Lower lobe of right lung (tissue), 2 donors: ENCODE measurements at regions not wholly inside any gene's neighbourhood (a gene's known extent, or its start where the extent isn't known, plus 50 kb on each side); places are given as distances from the start of the nearest gene placed in this dataset.

Experiments used
- ATAC-seq, 2 donors: fragments of 200-7000 bp; cut with Tn5 transposase; one replicate each; pipeline ENCODE4 v1.9.1; 2020 to 2022; ENCODE audit warnings: mild to moderate bottlenecking in 2 of 2, moderate library complexity in 2 of 2
- DNase-seq: peaks from one replicate; pipeline ENCODE4 v3.0.0-alpha.2; 2020
- H3K27ac ChIP-seq: fragments of 200-600 bp; one replicate; pipeline ENCODE4 v1.8.0; 2022
- H3K27me3 ChIP-seq: fragments of 200-600 bp; one replicate; pipeline ENCODE4 v1.8.0; 2022; ENCODE audit warnings: low read depth
- H3K36me3 ChIP-seq: fragments of 200-600 bp; one replicate; pipeline ENCODE4 v1.8.0; 2022; ENCODE audit warnings: mild to moderate bottlenecking
- H3K4me1 ChIP-seq: fragments of 200-600 bp; one replicate; pipeline ENCODE4 v1.8.0; 2022
- H3K4me3 ChIP-seq: fragments of 200-600 bp; one replicate; pipeline ENCODE4 v1.8.0; 2022; ENCODE audit warnings: mild to moderate bottlenecking
- H3K9me3 ChIP-seq: fragments of 200-600 bp; one replicate; pipeline ENCODE4 v1.8.0; 2022
- CTCF ChIP-seq: fragments of 200-600 bp; IDR thresholded peaks from one replicate; pipeline ENCODE4 v1.8.0; 2022; ENCODE audit warnings: antibody characterized with exemption, mild to moderate bottlenecking
- intact Hi-C: fragments of 100-400 bp; cut with DNase I; formaldehyde crosslinking; loops from one replicate; pipeline ENCODE4 v1.11.0; 2022
- donor health status: DM: no; HTN: yes; CAD: no; lungs with severe emphysema.

- ATAC-seq, result peak in 1 of 2 donors; percentile 68
- intact Hi-C loops, result no loop called here
- no peaks in the 10 kb centered on the region for H3K36me3 ChIP-seq
Measured at GRCh38 chr7:17646253-17646956, 293.9 kb downstream of the SNX13 start.

DNA sequence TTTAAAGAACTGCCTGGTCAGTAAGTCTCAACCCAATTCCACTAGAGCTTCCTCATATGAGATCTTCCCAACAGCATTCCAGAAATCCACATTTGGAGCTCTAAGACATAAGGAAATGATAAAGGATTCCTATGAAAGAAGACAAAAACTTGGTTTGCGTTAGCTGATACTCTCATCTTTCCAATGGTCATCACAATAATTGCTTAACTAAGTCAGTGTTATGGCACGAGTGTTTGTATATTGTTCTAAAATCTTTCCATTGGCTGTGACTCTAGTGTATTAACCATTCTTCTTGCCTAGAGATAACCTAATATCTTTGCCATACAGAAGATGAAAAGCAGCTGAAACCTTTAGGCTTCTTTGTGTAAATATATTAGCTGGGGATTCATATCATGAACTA, 289.0 kb downstream of the SNX13 start:
- ATAC-seq, result no peak

More at GRCh38 chr7:17646253-17646956, 293.9 kb downstream of the SNX13 start:
- peak; percentile 28 for TF ChIP-seq CTCF
- DNase-seq, result no peak
- Histone ChIP-seq H3K27me3 (no peaks in the 10 kb centered on the region), H3K9me3 (no peaks in the 10 kb centered on the region), H3K27ac (no peak overlapping the region), H3K4me1 (peaks cover 6% of the 10 kb centered on the region), H3K4me3 (no peak overlapping the region)

GRCh38 chr7:17651863-17652385, 288.4 kb downstream of the SNX13 start:
- intact Hi-C loops, result no loop called here
- DNase-seq, result no peak

More for the DNA sequence above, 289.0 kb downstream of the SNX13 start:
- H3K36me3 ChIP-seq, result no peaks in the 10 kb centered on the region
- peaks cover 15% of the 10 kb centered on the region for H3K4me1 ChIP-seq
- intact Hi-C loops, result no loop called here
- no peaks in the 10 kb centered on the region for H3K27me3 ChIP-seq
- H3K27ac ChIP-seq, result no peak overlapping the region
- H3K4me3 ChIP-seq, result no peak overlapping the region
- H3K9me3 ChIP-seq, result no peaks in the 10 kb centered on the region
- DNase-seq, result no peak
- no peak for TF ChIP-seq CTCF

GRCh38 chr7:17654940-17655339, 285.4 kb downstream of the SNX13 start:
- intact Hi-C loops, result no loop called here
- DNase-seq (no peak), ATAC-seq (no peak)
- Histone ChIP-seq H3K9me3 (no peaks in the 10 kb centered on the region), H3K27ac (no peak overlapping the region), H3K4me3 (no peak overlapping the region), H3K27me3 (no peaks in the 10 kb centered on the region), H3K36me3 (no peaks in the 10 kb centered on the region), H3K4me1 (peaks cover 15% of the 10 kb centered on the region)
- no peak for TF ChIP-seq CTCF

More at GRCh38 chr7:17651863-17652385, 288.4 kb downstream of the SNX13 start:
- peak; percentile 45 to 62 for ATAC-seq
- H3K4me1 ChIP-seq, result peaks cover 15% of the 10 kb centered on the region
- no peak for TF ChIP-seq CTCF
- no peaks in the 10 kb centered on the region for H3K36me3 ChIP-seq
- no peak overlapping the region for H3K4me3 ChIP-seq
- H3K9me3 ChIP-seq, result no peaks in the 10 kb centered on the region
- no peak overlapping the region for H3K27ac ChIP-seq
- H3K27me3 ChIP-seq, result no peaks in the 10 kb centered on the region

DNA sequence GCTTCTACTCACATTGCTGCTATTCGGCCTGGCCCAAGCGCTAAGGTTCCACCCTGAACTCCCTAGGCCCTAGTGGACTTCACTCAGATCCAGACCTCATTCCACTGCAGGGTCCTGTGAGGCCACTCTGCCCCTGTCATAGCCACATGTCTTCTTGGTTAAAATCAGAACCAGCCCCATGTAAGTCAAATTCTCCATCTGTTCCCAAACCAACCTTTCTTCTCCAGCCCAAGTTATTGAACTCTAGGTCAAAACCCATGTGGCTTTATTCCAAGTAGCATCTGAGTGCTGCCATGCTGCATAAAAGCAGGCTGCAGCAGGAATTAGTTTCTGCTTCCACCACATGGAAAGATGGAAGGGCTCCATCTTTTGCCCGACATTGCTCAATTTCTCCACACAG, 281.2 kb downstream of the SNX13 start:
- TF ChIP-seq CTCF, result no peak
- no peaks in the 10 kb centered on the region for H3K9me3 ChIP-seq
- H3K4me3 ChIP-seq, result no peak overlapping the region
- DNase-seq (no peak), ATAC-seq (no peak)
- no peaks in the 10 kb centered on the region for H3K36me3 ChIP-seq
- H3K27me3 ChIP-seq, result no peaks in the 10 kb centered on the region
- no peak overlapping the region for H3K27ac ChIP-seq
- H3K4me1 ChIP-seq, result peaks cover 7% of the 10 kb centered on the region
- intact Hi-C loops, result no loop called here
